RCC 7860 (cell line): ENCODE measurements at regions not wholly inside any gene's neighbourhood (a gene's known extent, or its start where the extent isn't known, plus 50 kb on each side); places are given as distances from the start of the nearest gene placed in this dataset.

Experiments used
- DNase-seq: peaks from one replicate; pipeline ENCODE4 v3.0.0-alpha.2; 2015; ENCODE audit warnings: low spot score
- FAIRE-seq: peaks from 2 replicates; lab custom pipeline; 2012; peaks lifted over from hg19 to GRCh38; lab: Jason Lieb, UNC

GRCh38 chr3:118842147-118842863, 192.3 kb downstream of the IGSF11 start:
- DNase-seq (no peak), FAIRE-seq (no peak)

- DNase-seq: no peak
- FAIRE-seq: no peak
Observed at GRCh38 chr3:118846176-118846575, 188.5 kb downstream of the IGSF11 start.
